Muscle of arm (tissue), 1 donor: ENCODE measurements at regions not wholly inside any gene's neighbourhood (a gene's known extent, or its start where the extent isn't known, plus 50 kb on each side); places are given as distances from the start of the nearest gene placed in this dataset.
A peak's percentile ranks its signal among the peaks of the same experiment; 100 is the strongest.

Source experiments
- DNase-seq: peaks from one replicate; pipeline ENCODE4 v3.0.0-alpha.2; 2013

GRCh38 chr12:4107436-4107878, 166.1 kb upstream of the CCND2 start:
- peak; percentile 65 for DNase-seq

DNA sequence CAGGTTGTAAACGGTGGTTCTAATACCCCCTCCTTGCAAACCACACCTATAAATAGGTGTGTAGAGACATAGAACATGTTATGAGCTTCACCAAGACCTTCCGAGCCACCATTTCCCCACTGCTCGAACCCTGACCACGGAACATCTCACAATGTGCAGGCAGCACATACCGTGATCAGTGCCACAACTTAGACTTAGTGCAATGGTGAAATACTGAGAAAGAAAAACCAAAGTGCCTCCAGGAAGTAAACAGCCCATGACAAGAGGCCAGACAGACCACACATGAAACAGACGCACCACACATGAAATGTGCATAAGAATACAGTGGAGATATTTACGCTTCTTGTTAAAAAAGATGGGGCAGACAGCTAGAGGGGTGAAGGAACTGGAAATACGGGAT, 166.9 kb upstream of the CCND2 start:
- DNase-seq = no peak

- DNase-seq = no peak
Observed at GRCh38 chr12:4104722-4105244, 168.8 kb upstream of the CCND2 start.

GRCh38 chr12:4099276-4099675, 174.3 kb upstream of the CCND2 start:
- DNase-seq = no peak

DNA sequence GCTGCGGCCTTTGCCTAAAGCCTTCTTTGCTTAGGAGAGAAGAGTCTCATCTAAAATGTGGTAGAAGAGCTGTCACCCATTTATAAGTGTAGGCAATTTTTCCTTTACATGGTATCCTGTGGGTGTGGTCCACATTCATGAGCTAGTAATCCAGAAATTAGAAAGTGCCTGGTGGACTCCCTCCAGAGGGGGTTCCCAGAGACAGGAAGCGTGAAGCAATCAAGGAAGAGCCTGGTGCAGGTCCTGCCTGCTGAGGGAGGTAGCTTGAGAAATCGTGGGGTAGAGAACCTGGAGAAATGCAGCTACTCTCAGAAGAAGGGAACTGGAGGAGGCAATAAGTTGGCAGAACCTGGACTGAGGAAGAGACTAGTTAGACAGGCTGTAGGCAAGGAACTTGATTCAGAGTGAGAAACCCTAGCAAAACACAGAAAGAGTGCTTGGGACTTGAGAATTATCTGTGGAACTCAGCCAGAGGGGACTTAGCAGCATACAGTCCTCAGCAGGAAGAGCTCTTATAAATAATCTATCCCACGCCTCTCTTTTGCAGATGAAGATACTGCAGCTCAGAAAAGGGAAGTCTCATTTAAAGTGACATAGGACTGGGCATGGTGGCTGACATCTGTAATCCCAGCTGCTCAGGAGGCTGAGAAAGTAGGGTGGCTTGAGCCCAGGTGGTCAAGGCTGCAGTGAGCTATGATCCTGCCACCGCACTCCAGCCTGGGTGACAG, 182.4 kb upstream of the CCND2 start:
- no peak for DNase-seq

- no peak for DNase-seq
Observed at GRCh38 chr12:4089956-4090355, 183.6 kb upstream of the CCND2 start.

GRCh38 chr12:4089121-4089606, 184.4 kb upstream of the CCND2 start:
- DNase-seq = peak; percentile 59

GRCh38 chr12:4088451-4088850, 185.1 kb upstream of the CCND2 start:
- DNase-seq = no peak

DNA sequence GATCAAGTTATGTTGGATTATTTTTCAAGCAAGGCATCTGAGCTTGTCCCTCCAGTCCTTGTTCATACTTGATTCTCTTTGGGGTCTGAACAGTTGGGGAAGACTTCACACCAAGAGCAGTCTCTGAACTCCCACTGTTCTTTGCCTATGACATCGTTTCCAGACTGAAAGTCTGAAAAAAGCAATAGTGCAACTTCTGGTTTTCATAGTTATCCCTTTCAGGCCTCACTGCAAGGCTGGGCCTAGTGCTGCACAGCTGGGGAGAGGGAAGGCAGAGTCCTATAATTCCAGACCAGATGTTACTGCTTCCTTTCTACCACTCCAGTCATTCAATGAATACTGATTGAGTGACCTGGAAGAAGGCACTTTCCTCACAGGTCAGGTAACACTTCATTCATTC, 187.1 kb upstream of the CCND2 start:
- DNase-seq = no peak

DNA sequence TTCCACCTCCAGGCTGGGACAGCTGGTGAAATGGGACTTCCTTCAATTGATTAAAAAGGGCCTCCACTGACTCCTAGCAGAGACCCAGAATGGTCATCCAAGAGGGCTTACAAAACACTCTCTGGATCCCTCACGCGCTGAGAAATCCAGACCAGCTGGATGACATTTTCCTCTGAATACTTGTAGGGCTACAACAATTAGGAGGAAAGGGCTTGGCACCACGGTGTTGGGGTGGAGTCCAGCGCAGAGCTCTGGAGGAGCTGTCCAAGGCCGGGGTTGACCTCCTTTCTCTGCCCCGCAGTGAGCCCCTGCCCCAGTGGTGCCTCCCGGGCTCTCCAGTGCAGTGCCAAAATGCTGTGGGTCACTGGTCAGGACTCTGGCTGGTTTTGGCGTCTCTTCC, 189.0 kb upstream of the CCND2 start:
- DNase-seq = no peak

DNA sequence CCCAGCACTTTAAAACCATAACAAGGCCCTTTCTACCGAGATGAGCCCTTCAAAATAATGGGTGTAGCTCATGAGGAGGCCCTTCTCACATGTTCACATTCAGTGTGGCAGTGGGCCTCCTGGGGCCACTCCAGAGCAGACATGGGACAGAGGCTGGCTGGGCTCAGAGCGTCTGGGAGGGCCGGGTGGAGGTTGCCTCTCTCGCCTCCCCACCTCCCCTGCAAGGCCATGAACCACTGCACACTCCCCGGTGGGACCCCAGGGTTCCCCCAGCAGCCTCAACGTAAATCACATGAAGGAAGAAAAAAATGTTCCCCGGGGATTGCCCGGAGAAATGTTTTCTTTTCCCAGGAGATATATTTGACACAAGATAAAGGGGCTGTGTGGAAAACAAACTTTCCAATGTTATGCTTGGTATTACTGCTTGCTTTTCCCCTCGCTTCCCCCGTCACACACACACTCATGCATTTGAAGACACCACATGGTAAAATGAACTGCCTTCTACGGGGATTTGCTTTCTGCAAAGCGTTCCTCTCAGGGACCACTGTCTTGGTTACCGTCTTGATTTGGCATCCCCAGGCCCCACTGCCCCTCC, 190.7 kb upstream of the CCND2 start:
- DNase-seq = no peak

DNA sequence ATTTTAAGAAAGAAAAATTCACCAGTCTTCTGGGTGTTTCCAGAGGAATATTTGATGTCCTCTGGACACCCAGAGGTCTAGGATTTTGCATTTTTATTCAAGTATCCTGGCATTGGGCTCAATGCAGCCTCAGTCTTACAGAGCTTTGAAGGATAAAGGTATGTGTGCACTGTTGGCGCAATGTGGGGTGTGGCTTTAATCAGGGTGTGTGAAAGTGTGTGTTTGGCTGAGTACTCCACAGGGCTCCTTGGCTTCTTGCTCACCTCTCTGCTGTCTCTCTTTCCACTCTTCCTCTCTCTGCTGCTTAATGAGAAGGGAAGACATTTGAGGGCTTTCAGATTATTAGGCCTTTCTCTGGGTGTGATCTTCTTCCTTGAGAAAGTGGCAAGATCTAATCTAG, 193.3 kb upstream of the CCND2 start:
- no peak for DNase-seq

- DNase-seq = no peak
Observed at GRCh38 chr12:4074129-4074528, 199.4 kb upstream of the CCND2 start.

- no peak for DNase-seq
Observed at GRCh38 chr12:4069670-4070010, 196.4 kb upstream of the PARP11 start.

GRCh38 chr12:4068981-4069669, 195.9 kb upstream of the PARP11 start:
- no peak for DNase-seq

GRCh38 chr12:4064008-4064407, 190.8 kb upstream of the PARP11 start:
- DNase-seq = no peak

- no peak for DNase-seq
Observed at GRCh38 chr12:4059898-4060568, 186.8 kb upstream of the PARP11 start.

DNA sequence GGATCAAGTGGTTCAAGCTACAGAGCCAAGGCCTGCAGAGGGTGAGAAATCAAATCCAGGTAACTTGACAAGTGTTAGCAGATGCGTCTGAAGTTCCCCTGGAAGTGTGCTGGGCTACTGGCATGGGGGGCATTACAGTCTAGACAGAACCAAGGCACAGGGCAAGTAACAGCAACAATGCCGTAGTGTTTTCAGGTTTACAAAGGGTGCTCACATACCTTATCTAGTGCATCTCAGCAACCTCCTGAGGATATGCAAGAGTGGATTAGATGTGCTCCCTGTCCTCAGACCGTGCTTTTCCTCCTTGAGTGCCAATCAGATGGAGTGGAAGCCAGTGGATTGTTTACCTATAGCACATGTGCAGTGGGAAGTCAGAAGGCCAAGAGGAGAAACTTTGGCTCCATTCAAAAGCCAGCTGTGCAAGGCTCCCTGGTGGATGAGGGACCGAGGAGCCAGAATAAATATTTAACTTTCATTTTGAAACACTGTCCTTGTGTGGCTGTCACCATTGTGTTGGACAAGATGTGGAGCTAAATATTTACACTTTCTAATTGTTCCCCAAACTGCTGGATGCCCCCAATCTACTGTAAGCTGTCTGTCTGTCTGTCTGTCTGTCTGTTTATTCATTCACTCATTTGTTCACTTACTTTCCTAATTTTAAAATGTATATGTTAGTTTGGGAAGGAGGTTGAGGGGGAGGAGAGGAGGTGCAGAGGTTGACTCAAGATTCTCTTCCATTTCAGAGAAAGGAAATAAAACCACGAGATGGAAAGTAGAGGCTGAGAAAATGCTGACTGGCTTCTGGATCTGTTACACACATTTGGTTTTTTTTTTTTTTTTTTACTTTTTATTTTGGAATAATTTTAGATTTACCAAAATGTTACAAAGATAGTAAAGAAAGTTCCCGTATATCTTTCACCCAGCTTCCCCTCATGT, 184.0 kb upstream of the PARP11 start:
- DNase-seq = no peak

- no peak for DNase-seq
Observed at GRCh38 chr12:4054630-4055029, 181.4 kb upstream of the PARP11 start.

GRCh38 chr12:4052691-4053090, 179.5 kb upstream of the PARP11 start:
- no peak for DNase-seq

GRCh38 chr12:4051596-4051995, 178.4 kb upstream of the PARP11 start:
- DNase-seq = no peak
